Loucy (cell line): ENCODE measurements at regions not wholly inside any gene's neighbourhood (a gene's known extent, or its start where the extent isn't known, plus 50 kb on each side); places are given as distances from the start of the nearest gene placed in this dataset.
"Not testable (repeated sequence)": the region's sequence is repeated elsewhere in the genome, so short reads cannot be mapped to it uniquely, and the experiment has no call there.

Experiments
- CTCF ChIP-seq: fragments of 200-600 bp; sonication (generic); conservative IDR thresholded peaks from 2 replicates; pipeline ENCODE4 v1.5.1; 2014; ENCODE audit warnings: mild to moderate bottlenecking, antibody characterized with exemption, low read length
- EZH2phosphoT487 ChIP-seq: fragments of 200-600 bp; IDR thresholded peaks from 2 replicates; pipeline ENCODE4 v1.6.1; 2018; ENCODE audit warnings: antibody characterized with exemption, mild to moderate bottlenecking, moderate library complexity, borderline replicate concordance

GRCh38 chr2:131831450-131832208 lies 303.9 kb downstream of the CCDC74A start:
- 0 out of 2 replicates have a peak, but pooled peaks have one; percentile 15 for TF ChIP-seq CTCF
- TF ChIP-seq EZH2phosphoT487: not testable (repeated sequence)
